Nephron progenitor cell (in vitro differentiated cells): ENCODE measurements at regions not wholly inside any gene's neighbourhood (a gene's known extent, or its start where the extent isn't known, plus 50 kb on each side); places are given as distances from the start of the nearest gene placed in this dataset.

Experiments used
- DNase-seq: peaks from one replicate; pipeline ENCODE4 v3.0.0; 2021
- H3K27ac Mint-ChIP-seq: 2 replicates; pipeline ENCODE4 v1.8.0; 2021; ENCODE audit warnings: mild to moderate bottlenecking, moderate library complexity, mixed read lengths
- H3K27me3 Mint-ChIP-seq: 2 replicates; pipeline ENCODE4 v1.8.0; 2021; ENCODE audit warnings: mild to moderate bottlenecking, low read depth, mixed read lengths; ENCODE audit not compliant: poor library complexity
- H3K36me3 Mint-ChIP-seq: 2 replicates; pipeline ENCODE4 v1.8.0; 2021; ENCODE audit warnings: low read depth, mixed read lengths
- H3K4me1 Mint-ChIP-seq: 2 replicates; pipeline ENCODE4 v1.8.0; 2021; ENCODE audit warnings: mixed read lengths
- H3K4me3 Mint-ChIP-seq: 2 replicates; pipeline ENCODE4 v1.8.0; 2021; ENCODE audit warnings: mild to moderate bottlenecking, moderate library complexity, mixed read lengths
- H3K9me3 Mint-ChIP-seq: 2 replicates; pipeline ENCODE4 v1.8.0; 2021; ENCODE audit warnings: mild to moderate bottlenecking, moderate library complexity, mixed read lengths
- CTCF ChIP-seq: fragments of 200-600 bp; sonication (generic); IDR thresholded peaks from 2 replicates; pipeline ENCODE4 v1.5.0; 2021; ENCODE audit warnings: antibody characterized with exemption

- no peak overlapping the region for H3K4me3 Mint-ChIP-seq
- peaks cover 10% of the 10 kb centered on the region for H3K9me3 Mint-ChIP-seq
- no peak for TF ChIP-seq CTCF
- H3K27ac Mint-ChIP-seq = no peak overlapping the region
- H3K36me3 Mint-ChIP-seq = no peaks in the 10 kb centered on the region
- no peaks in the 10 kb centered on the region for H3K27me3 Mint-ChIP-seq
- no peak for DNase-seq
- peaks cover 10% of the 10 kb centered on the region for H3K4me1 Mint-ChIP-seq
Observed at GRCh38 chr4:170272959-170273358, 183.2 kb upstream of the AADAT start.

- H3K27me3 Mint-ChIP-seq = no peaks in the 10 kb centered on the region
- no peaks in the 10 kb centered on the region for H3K36me3 Mint-ChIP-seq
Observed at GRCh38 chr4:170271723-170272122, 182.0 kb upstream of the AADAT start.

GRCh38 chr4:170270628-170271027 lies 180.9 kb upstream of the AADAT start:
- Mint-ChIP-seq H3K9me3 (peaks cover 16% of the 10 kb centered on the region), H3K27me3 (no peaks in the 10 kb centered on the region), H3K36me3 (no peaks in the 10 kb centered on the region), H3K4me1 (peaks cover 10% of the 10 kb centered on the region), H3K27ac (no peak overlapping the region), H3K4me3 (no peak overlapping the region)
- DNase-seq = no peak
- TF ChIP-seq CTCF = no peak

More at GRCh38 chr4:170271723-170272122, 182.0 kb upstream of the AADAT start:
- H3K4me3 Mint-ChIP-seq = no peak overlapping the region
- H3K27ac Mint-ChIP-seq = no peak overlapping the region
- H3K9me3 Mint-ChIP-seq = peaks cover 16% of the 10 kb centered on the region
- peaks cover 10% of the 10 kb centered on the region for H3K4me1 Mint-ChIP-seq
- DNase-seq = no peak
- no peak for TF ChIP-seq CTCF

- no peak overlapping the region for H3K4me3 Mint-ChIP-seq
- peaks cover 10% of the 10 kb centered on the region for H3K4me1 Mint-ChIP-seq
- H3K9me3 Mint-ChIP-seq = peaks cover 18% of the 10 kb centered on the region
- TF ChIP-seq CTCF = no peak
- no peak overlapping the region for H3K27ac Mint-ChIP-seq
- no peaks in the 10 kb centered on the region for H3K27me3 Mint-ChIP-seq
- no peaks in the 10 kb centered on the region for H3K36me3 Mint-ChIP-seq
- DNase-seq = no peak
Observed at GRCh38 chr4:170269950-170270349, 180.2 kb upstream of the AADAT start.

GRCh38 chr4:170259631-170260153 lies 169.9 kb upstream of the AADAT start:
- no peaks in the 10 kb centered on the region for H3K27me3 Mint-ChIP-seq
- peak; percentile 90 for DNase-seq
- H3K4me3 Mint-ChIP-seq = no peak overlapping the region
- H3K36me3 Mint-ChIP-seq = no peaks in the 10 kb centered on the region
- H3K4me1 Mint-ChIP-seq = no peaks in the 10 kb centered on the region
- no peak overlapping the region for H3K27ac Mint-ChIP-seq
- TF ChIP-seq CTCF = peak; percentile 98
- H3K9me3 Mint-ChIP-seq = peaks cover 4% of the 10 kb centered on the region

- DNase-seq = no peak
- no peaks in the 10 kb centered on the region for H3K4me1 Mint-ChIP-seq
- peaks cover 3% of the 10 kb centered on the region for H3K27me3 Mint-ChIP-seq
- no peak overlapping the region for H3K27ac Mint-ChIP-seq
- H3K9me3 Mint-ChIP-seq = no peaks in the 10 kb centered on the region
- TF ChIP-seq CTCF = no peak
- no peaks in the 10 kb centered on the region for H3K36me3 Mint-ChIP-seq
- H3K4me3 Mint-ChIP-seq = no peak overlapping the region
Observed at GRCh38 chr4:170256807-170257206, 167.1 kb upstream of the AADAT start.
